ENCODE measurements at regions not wholly inside any gene's neighbourhood (a gene's known extent, or its start where the extent isn't known, plus 50 kb on each side); places are given as distances from the start of the nearest gene placed in this dataset.

GRCh38 chr1:212181015-212181882 is 104.0 kb upstream of the PPP2R5A start:
- Mint-ChIP-seq H3K9me3 (no peaks in the 10 kb centered on the region), H3K27me3 (ENCODE audit: low read depth) (no peaks in the 10 kb centered on the region), H3K36me3 (ENCODE audit: insufficient read depth) (no peaks in the 10 kb centered on the region)

GRCh38 chr1:212182171-212182570 is 103.0 kb upstream of the PPP2R5A start:
- no peaks in the 10 kb centered on the region for H3K27me3 Mint-ChIP-seq (ENCODE audit: low read depth)
- no peaks in the 10 kb centered on the region for H3K36me3 Mint-ChIP-seq (ENCODE audit: insufficient read depth)
- H3K4me1 Mint-ChIP-seq (ENCODE audit: low read depth): peaks cover 11% of the 10 kb centered on the region
- no peaks in the 10 kb centered on the region for H3K9me3 Mint-ChIP-seq
- DNase-seq (no peak), ATAC-seq (no peak)
- no peak overlapping the region for H3K4me3 Mint-ChIP-seq

More at GRCh38 chr1:212181015-212181882, 104.0 kb upstream of the PPP2R5A start:
- DNase-seq: no peak
- peaks cover 3% of the 10 kb centered on the region for H3K4me1 Mint-ChIP-seq (ENCODE audit: low read depth)
- no peak overlapping the region for H3K4me3 Mint-ChIP-seq
- no peak for ATAC-seq

GRCh38 chr1:212182579-212182978 is 102.6 kb upstream of the PPP2R5A start:
- ATAC-seq (no peak), DNase-seq (no peak)
- H3K36me3 Mint-ChIP-seq (ENCODE audit: insufficient read depth): no peaks in the 10 kb centered on the region
- H3K9me3 Mint-ChIP-seq: no peaks in the 10 kb centered on the region
- H3K27me3 Mint-ChIP-seq (ENCODE audit: low read depth): no peaks in the 10 kb centered on the region
- H3K4me1 Mint-ChIP-seq (ENCODE audit: low read depth): peaks cover 11% of the 10 kb centered on the region
- H3K4me3 Mint-ChIP-seq: no peak overlapping the region

GRCh38 chr1:212186427-212187207 is 98.6 kb upstream of the PPP2R5A start:
- Mint-ChIP-seq H3K4me3 (peak overlapping the region; percentile 17), H3K4me1 (ENCODE audit: low read depth) (peaks cover 30% of the 10 kb centered on the region), H3K27me3 (ENCODE audit: low read depth) (no peaks in the 10 kb centered on the region), H3K9me3 (no peaks in the 10 kb centered on the region), H3K36me3 (ENCODE audit: insufficient read depth) (no peaks in the 10 kb centered on the region)
- DNase-seq (no peak), ATAC-seq (peak; percentile 48 to 68)

GRCh38 chr1:212188599-212189351 is 96.4 kb upstream of the PPP2R5A start:
- Mint-ChIP-seq H3K4me3 (no peak overlapping the region), H3K4me1 (ENCODE audit: low read depth) (peaks cover 30% of the 10 kb centered on the region), H3K9me3 (no peaks in the 10 kb centered on the region), H3K36me3 (ENCODE audit: insufficient read depth) (no peaks in the 10 kb centered on the region), H3K27me3 (ENCODE audit: low read depth) (no peaks in the 10 kb centered on the region)
- ATAC-seq (peak; percentile 34 to 56), DNase-seq (no peak)

GRCh38 chr1:212189352-212189738 is 95.9 kb upstream of the PPP2R5A start:
- H3K4me3 Mint-ChIP-seq: no peak overlapping the region

GRCh38 chr1:212190169-212190568 is 95.0 kb upstream of the PPP2R5A start:
- Mint-ChIP-seq H3K36me3 (ENCODE audit: insufficient read depth) (peaks cover 5% of the 10 kb centered on the region), H3K4me1 (ENCODE audit: low read depth) (peaks cover 30% of the 10 kb centered on the region), H3K9me3 (peaks cover 10% of the 10 kb centered on the region), H3K27me3 (ENCODE audit: low read depth) (no peaks in the 10 kb centered on the region), H3K4me3 (no peak overlapping the region)
- no peak for DNase-seq
- ATAC-seq: no peak

More at GRCh38 chr1:212189352-212189738, 95.9 kb upstream of the PPP2R5A start:
- DNase-seq: no peak
- ATAC-seq: no peak
- Mint-ChIP-seq H3K27me3 (ENCODE audit: low read depth) (no peaks in the 10 kb centered on the region), H3K9me3 (peaks cover 3% of the 10 kb centered on the region), H3K36me3 (ENCODE audit: insufficient read depth) (no peaks in the 10 kb centered on the region), H3K4me1 (ENCODE audit: low read depth) (peaks cover 30% of the 10 kb centered on the region)

- ATAC-seq: no peak
- H3K4me3 Mint-ChIP-seq: no peak overlapping the region
Observed at GRCh38 chr1:212192261-212192998, 92.8 kb upstream of the PPP2R5A start.

GRCh38 chr1:212196355-212196754 is 88.9 kb upstream of the PPP2R5A start:
- peaks cover 2% of the 10 kb centered on the region for H3K4me1 Mint-ChIP-seq (ENCODE audit: low read depth)
- H3K9me3 Mint-ChIP-seq: peaks cover 14% of the 10 kb centered on the region
- H3K36me3 Mint-ChIP-seq (ENCODE audit: insufficient read depth): peaks cover 8% of the 10 kb centered on the region
- no peak for DNase-seq
- no peak for ATAC-seq
- H3K27me3 Mint-ChIP-seq (ENCODE audit: low read depth): no peaks in the 10 kb centered on the region
- no peak overlapping the region for H3K4me3 Mint-ChIP-seq

More at GRCh38 chr1:212192261-212192998, 92.8 kb upstream of the PPP2R5A start:
- Mint-ChIP-seq H3K4me1 (ENCODE audit: low read depth) (peaks cover 19% of the 10 kb centered on the region), H3K27me3 (ENCODE audit: low read depth) (no peaks in the 10 kb centered on the region), H3K9me3 (peaks cover 10% of the 10 kb centered on the region), H3K36me3 (ENCODE audit: insufficient read depth) (peaks cover 5% of the 10 kb centered on the region)
- no peak for DNase-seq

GRCh38 chr1:212201461-212201860 is 83.7 kb upstream of the PPP2R5A start:
- Mint-ChIP-seq H3K9me3 (peaks cover 5% of the 10 kb centered on the region), H3K4me1 (ENCODE audit: low read depth) (peaks cover 2% of the 10 kb centered on the region), H3K4me3 (no peak overlapping the region), H3K27me3 (ENCODE audit: low read depth) (no peaks in the 10 kb centered on the region), H3K36me3 (ENCODE audit: insufficient read depth) (peaks cover 2% of the 10 kb centered on the region)
- DNase-seq (no peak), ATAC-seq (no peak)

- H3K9me3 Mint-ChIP-seq: peaks cover 5% of the 10 kb centered on the region
- peaks cover 2% of the 10 kb centered on the region for H3K4me1 Mint-ChIP-seq (ENCODE audit: low read depth)
- peaks cover 2% of the 10 kb centered on the region for H3K36me3 Mint-ChIP-seq (ENCODE audit: insufficient read depth)
- DNase-seq: no peak
- H3K27me3 Mint-ChIP-seq (ENCODE audit: low read depth): no peaks in the 10 kb centered on the region
- no peak for ATAC-seq
- no peak overlapping the region for H3K4me3 Mint-ChIP-seq
Observed at GRCh38 chr1:212203630-212204029, 81.6 kb upstream of the PPP2R5A start.

- Mint-ChIP-seq H3K36me3 (ENCODE audit: insufficient read depth) (peaks cover 2% of the 10 kb centered on the region), H3K27me3 (ENCODE audit: low read depth) (no peaks in the 10 kb centered on the region)
Observed at GRCh38 chr1:212205006-212205405, 80.2 kb upstream of the PPP2R5A start.

GRCh38 chr1:212205843-212206242 is 79.4 kb upstream of the PPP2R5A start:
- ATAC-seq: no peak
- peaks cover 3% of the 10 kb centered on the region for H3K9me3 Mint-ChIP-seq
- no peaks in the 10 kb centered on the region for H3K27me3 Mint-ChIP-seq (ENCODE audit: low read depth)
- H3K4me3 Mint-ChIP-seq: no peak overlapping the region
- no peak for DNase-seq
- H3K4me1 Mint-ChIP-seq (ENCODE audit: low read depth): peaks cover 2% of the 10 kb centered on the region
- peaks cover under 1% of the 10 kb centered on the region for H3K36me3 Mint-ChIP-seq (ENCODE audit: insufficient read depth)

More at GRCh38 chr1:212205006-212205405, 80.2 kb upstream of the PPP2R5A start:
- ATAC-seq: no peak
- Mint-ChIP-seq H3K4me1 (ENCODE audit: low read depth) (peaks cover 2% of the 10 kb centered on the region), H3K9me3 (peaks cover 5% of the 10 kb centered on the region), H3K4me3 (no peak overlapping the region)
- no peak for DNase-seq

Data from activated T-cell treated with anti-CD3 and anti-CD28 coated beads, Interleukin-2, amount 50 U/mL, for 4 hours (primary cell).